ENCODE measurements at regions not wholly inside any gene's neighbourhood (a gene's known extent, or its start where the extent isn't known, plus 50 kb on each side); places are given as distances from the start of the nearest gene placed in this dataset.

- TF ChIP-seq CTCF (optimal IDR thresholded peaks at IDR 0.05 in 1 of 3, IDR thresholded peaks at IDR 0.05 in 1 of 3, conservative IDR thresholded peaks at IDR 0.05 in 1 of 3; ENCODE audit: extremely low read depth in 1 of 3, insufficient read depth in 2 of 3, low read length in 3 of 3) (no peak), EZH2 (IDR thresholded peaks at IDR 0.05; ENCODE audit: low read length) (no peak)
These were observed 66.3 kb upstream of the SCG2 start for GRCh38 chr2:223668302-223668998.

Measured in keratinocyte (primary cell).